NT2/D1 (cell line): ENCODE measurements at regions not wholly inside any gene's neighbourhood (a gene's known extent, or its start where the extent isn't known, plus 50 kb on each side); places are given as distances from the start of the nearest gene placed in this dataset.

Source experiments
- SUZ12 ChIP-seq: IDR thresholded peaks from 2 replicates; pipeline ENCODE4 v1.6.1; 2011; ENCODE audit not compliant: insufficient read length, insufficient read depth; ENCODE audit errors: extremely low read depth
- YY1 ChIP-seq: IDR thresholded peaks from 2 replicates; pipeline ENCODE4 v1.6.1; 2011; ENCODE audit not compliant: insufficient read length, insufficient read depth

DNA sequence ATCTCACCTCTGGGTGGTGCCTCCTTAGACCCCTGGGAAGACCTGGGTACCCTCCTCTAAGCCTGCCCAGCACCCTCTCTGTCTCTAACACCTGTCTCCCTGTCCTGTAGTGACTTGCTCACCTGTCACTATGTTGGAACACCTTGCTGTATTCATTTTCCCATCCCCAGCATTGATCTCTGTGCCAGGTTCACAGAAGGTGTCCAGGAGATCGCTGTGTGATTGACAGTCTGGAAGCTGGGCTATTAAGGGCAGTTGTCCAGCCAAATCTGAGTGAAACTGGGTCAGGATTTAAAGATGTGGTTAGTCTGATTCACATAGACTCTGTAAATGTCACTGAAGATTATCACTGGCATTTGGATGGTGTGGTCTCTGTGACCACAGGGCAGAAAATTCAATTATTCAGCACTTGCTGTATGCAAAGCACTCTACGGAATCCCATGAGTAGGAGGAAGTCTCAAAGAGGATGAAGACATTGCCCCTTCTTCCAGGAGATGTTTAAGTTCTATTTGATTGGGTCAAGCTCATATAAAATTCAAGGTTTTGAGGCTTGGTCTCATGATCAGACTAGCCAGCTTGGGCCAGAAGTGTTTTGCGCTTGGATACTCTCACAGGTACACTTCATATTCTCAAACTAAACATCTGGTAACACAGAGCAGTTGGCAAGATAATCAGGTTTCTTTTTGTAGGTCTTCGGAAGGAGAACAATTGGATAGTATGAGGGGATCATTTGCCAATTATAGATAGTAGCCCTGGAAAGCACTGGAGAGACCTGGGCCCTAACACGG is 57.8 kb upstream of the TAGAP start:
- TF ChIP-seq SUZ12: no peak
- no peak for TF ChIP-seq YY1
